GM12892 (cell line): ENCODE measurements at regions not wholly inside any gene's neighbourhood (a gene's known extent, or its start where the extent isn't known, plus 50 kb on each side); places are given as distances from the start of the nearest gene placed in this dataset.

Experiments
- POLR2A ChIP-seq: IDR thresholded peaks from 2 replicates; pipeline ENCODE4 v1.6.1; 2011; ENCODE audit warnings: low read depth, low read length, control low read depth
- POLR2AphosphoS5 ChIP-seq: IDR thresholded peaks from 2 replicates; pipeline ENCODE4 v1.6.1; 2011; ENCODE audit warnings: low read depth, low read length, control low read depth

DNA sequence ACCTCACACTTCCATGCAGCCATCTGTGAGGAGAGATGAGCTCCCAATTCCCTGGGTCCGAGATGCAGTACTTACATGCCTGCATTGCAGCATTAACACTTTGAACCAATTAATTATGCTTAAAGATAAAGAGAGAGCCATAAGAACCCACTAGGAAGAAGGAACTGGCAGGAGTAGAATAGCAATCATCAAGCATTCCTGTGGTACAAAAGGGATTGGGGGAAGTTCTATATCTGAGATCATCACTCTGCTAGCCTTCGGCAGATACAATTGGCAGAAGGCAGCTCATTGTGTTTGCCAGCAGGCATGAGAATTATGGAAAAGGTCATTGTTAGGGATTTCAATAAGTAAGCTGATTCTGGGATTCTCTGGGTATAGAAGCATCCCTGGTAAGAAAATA lies 891.4 kb downstream of the NTRK3 start:
- no peak for TF ChIP-seq POLR2A
- no peak for TF ChIP-seq POLR2AphosphoS5
